ENCODE measurements at regions not wholly inside any gene's neighbourhood (a gene's known extent, or its start where the extent isn't known, plus 50 kb on each side); places are given as distances from the start of the nearest gene placed in this dataset.
"Not testable (repeated sequence)": the region's sequence is repeated elsewhere in the genome, so short reads cannot be mapped to it uniquely, and the experiment has no call there.

DNA sequence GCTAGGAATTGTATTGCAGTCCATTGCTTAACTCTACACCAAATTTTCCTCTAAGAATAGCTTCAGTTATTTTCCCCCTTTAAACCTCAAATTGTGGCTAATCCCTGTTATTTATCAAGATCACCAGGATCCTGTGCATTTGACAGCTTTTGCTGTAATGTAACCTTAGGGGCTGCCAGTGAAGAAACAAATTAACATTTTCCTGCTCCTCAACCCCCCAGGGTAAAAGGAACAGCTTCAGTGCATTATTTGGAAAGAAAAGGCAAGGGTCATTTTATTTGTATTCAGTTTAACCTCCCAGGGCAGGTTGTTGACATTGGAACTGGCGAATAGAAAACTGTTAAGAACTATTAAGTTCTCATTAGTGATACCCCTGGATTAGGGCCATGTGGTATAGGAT is 57.0 kb downstream of the PCDH20 start:
- no peak for DNase-seq (ENCODE audit: low read depth in 2 of 2)

DNA sequence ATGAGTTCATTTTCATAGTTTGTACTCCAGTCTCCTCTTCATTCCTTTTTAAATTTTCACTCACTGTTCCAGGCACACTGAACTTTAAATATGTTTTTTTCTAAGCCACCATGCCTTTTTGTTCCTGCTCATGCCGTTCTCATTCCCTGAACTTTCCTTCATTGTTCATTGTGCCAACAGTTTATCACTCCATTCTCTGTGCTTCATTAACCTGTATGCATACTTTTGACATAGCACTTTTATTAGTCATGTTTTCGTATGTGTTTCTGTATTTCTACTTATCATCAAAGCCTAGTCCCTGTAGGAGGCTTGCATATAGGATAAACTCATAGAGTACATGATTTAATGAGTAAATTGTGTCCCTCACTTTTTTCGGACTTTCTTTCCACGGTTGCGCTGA is 65.3 kb downstream of the PCDH20 start:
- no peak for DNase-seq (ENCODE audit: low read depth in 2 of 2)

DNA sequence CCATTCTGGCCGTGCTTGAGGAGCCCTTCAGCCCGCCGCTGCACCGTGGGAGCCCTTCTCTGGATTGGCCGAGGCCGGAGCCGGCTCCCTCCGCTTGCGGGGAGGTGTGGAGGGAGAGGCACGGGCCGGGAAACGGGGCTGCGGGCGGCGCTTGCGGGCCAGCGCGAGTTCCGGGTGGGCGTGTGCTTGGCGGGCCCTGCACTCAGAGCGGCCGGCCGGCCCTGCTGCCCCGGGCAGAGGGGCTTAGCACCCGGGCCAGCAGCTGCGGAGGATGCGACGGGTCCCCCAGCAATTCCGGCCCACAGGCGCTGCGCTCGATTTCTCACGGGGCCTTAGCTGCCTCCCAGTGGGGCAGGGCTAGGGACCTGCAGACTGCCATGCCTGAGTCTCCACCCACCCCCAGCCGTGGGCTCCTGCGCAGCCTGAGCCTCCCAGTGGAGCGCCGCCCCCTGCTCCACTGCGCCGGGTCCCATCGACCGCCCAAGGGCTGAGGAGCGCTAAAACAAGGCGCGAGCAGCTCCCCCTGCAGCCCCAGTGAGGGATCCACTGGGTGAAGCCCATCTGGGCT is 76.5 kb downstream of the PCDH20 start:
- no peak for DNase-seq (ENCODE audit: low read depth in 2 of 2)

DNA sequence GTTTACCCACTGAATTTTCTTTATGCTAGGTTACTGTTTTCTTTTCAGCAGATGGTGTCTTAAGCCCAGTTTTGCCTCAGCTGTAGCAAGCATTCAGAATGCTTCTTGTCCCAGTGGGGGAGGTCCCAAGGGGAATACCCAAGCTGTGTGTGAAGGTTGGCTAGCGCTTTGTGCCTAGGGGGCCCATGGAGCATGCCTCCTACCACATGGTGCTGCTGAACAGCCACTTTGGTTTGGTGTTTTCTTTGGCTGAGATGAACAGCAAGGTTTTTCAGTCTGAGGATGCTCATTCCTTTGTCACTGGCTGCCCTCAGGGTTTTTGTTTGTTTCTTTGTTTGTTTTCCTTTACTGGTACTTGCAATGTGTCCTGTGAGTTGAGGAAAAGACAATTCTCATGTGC is 99.0 kb downstream of the PCDH20 start:
- DNase-seq (ENCODE audit: low read depth in 2 of 2) = no peak

DNA sequence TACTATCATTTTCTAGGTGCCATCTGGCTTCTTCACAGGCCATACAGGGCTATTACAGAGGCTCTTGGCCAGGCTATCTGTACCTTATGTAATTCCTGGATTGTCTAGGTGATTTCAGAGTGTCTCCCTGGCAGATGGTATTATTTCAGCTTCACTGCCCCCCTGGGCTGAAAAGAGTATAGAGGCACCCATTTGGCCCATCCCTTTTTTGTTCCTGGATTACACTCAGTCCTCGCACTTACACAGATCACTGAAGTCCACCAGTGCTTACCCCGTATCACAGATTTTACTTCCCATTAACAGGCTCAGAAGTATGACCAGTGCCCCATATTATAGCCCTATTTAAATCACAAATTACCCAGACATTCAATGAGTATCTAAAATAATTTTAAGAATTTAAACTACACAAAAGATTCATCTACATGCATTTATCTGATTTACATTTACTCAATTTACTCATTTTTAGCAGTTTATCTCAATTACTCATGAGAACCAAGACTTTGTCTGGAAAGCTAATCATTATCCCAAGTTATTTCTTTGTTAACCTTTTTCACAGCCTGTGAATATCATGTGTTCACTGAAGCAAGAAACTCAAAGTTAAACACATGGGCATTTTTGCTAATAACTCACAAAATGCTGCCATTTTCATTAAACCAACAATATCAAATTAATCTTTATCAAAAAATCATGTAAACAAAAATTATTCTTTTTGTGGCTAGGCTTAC is 121.0 kb downstream of the PCDH20 start:
- DNase-seq (ENCODE audit: low read depth in 2 of 2) = no peak

DNA sequence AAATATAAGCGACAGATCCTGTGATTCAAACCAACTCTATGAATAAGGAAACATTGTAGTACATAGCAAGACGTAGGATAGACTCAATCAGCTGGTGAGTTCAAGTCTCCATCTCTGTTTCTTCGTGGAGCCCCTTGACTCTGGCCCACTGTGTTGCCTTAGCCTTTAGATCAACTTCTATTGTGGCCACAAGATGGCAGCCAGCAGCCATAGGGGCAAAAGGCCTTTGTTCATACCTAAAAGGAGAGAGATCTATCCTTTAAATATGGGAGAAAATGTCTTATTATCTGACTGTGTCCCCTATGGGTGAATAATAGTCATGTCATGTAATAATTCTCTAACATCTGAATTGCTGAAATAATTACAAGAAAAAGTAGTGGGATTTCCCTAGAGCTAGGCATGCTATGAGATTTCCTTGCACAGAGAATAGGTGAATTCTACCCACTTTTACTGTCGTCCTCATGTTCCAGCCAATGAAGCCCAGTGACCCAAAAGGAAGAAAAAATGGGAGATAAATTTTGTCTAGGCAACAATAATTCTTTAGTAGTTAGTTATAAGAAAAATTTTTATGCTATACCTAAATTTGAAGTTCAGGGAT is 129.4 kb downstream of the PCDH20 start:
- DNase-seq (ENCODE audit: low read depth in 2 of 2) = no peak

DNA sequence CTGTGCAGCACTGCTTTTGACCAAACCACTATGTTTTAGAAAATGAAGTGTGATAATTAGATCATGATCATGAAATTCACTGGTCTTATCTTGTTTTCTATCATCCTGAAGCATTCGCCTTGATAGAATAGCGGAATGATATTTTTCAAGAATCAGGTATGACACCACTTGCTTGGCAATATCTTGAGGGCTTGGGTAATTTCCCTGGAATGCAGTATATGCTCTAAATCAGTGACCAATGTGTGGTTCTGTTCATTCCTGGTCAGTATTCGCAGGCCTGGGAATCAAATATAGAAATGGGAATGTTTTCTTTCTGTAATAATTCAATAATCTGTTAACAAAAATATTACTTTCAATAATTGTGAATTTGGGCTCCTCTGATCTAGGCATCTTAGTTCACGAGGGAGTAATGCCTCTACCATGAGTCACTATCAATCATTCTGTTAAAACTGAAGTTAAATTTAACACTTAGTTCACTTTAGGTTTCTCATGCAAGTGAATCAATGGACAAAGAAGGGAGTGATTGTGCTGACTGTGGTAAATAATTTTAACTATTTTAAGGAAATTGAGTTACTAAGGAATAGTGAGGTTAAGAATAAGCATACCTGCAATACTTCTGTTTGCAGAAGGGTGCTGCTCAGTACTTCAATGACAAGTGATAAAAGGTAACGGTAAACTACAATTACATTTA is 137.9 kb downstream of the PCDH20 start:
- no peak for DNase-seq (ENCODE audit: low read depth in 2 of 2)

DNA sequence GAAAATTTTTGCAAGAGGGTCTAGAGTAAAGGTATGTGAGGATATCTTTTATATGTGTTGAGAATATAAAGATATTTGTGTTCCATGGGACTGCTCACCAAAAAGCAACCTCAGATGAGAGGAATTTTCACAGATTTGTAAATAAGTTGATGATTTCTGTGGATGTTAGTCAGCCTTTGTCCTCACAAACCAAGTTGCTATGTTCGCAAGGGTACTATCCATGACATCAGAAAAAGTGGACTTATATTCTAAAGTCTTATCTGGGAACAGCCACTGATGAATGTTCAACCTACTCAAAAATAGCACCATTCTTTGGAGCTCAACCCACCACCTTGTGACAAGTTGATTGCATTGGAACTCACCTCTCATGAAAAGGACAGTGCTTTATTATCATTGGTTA is 138.6 kb downstream of the PCDH20 start:
- no peak for DNase-seq (ENCODE audit: low read depth in 2 of 2)

DNA sequence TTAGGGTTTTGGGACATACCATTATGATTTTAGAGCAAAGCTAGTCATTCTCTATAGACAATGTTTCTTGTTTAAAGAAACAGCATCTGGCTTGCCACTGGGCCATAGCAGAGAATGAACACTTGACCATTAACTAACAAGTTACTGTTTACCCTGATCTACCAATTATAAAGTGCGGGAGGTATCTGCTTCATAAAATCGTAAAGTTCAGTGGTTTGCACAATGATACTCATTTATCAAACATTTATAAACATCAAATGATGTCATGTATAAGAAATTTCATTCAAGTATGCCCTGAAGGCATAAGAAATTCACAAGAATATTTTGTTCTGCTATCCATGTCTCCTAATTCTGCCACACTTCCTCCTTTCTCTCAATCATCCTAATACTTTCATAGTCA is 139.2 kb downstream of the PCDH20 start:
- no peak for DNase-seq (ENCODE audit: low read depth in 2 of 2)

DNA sequence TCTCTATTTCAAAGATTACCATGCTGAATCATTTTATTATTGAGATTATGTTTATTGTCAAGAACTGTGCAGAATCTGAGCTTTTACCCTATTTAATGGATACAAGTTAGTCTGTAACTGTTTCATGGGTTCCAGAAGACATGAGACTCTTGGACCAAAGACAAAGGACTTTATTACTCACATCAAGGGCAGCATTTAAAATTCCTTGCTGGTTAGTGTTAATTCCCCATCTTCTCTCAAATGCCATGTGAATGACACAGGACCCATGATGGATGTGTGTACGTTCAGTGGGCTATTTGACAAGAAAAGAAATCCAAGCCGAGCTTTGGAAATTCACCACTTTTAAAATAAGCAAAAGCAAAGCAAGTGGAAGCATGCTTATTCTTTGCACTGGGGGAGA is 139.9 kb downstream of the PCDH20 start:
- DNase-seq (ENCODE audit: low read depth in 2 of 2) = no peak

DNA sequence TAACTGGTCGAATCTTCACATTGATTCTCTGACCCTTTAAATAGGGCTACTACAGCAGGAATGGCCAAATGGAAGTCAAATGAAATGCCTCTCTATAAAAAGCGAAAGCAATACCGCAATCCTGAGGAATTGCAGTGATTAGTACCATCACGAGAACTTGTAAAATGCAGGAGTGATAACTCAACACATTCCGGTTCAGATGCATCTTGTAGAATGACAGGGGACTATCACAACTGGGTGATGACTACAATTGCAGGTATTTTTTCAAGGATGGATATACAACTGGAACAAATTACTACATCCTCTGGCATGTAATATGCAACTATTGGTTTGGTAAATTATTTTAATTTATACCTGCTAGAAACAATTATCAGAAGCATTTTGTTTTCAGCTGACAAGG is 140.4 kb downstream of the PCDH20 start:
- no peak for DNase-seq (ENCODE audit: low read depth in 2 of 2)

DNA sequence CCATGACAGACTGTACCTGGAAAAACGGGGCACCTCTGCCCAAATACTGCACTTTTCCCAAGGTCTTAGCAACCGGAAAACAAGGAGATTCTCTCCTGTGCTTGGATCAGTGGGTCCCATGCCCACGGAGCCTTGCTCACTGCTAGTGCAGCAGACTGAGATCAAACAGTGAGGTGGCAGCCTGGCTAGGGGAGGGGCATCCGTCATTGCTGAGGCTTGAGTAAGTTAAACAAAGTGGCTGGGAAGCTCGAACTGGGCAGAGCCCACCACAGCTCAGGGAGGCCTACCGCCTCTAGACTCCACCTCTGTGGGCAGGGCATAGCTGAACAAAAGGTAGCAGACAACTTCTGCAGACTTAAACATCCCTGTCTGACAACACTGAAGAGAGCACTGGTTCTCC is 148.8 kb downstream of the PCDH20 start:
- not testable (repeated sequence) for DNase-seq (ENCODE audit: low read depth in 2 of 2)

DNA sequence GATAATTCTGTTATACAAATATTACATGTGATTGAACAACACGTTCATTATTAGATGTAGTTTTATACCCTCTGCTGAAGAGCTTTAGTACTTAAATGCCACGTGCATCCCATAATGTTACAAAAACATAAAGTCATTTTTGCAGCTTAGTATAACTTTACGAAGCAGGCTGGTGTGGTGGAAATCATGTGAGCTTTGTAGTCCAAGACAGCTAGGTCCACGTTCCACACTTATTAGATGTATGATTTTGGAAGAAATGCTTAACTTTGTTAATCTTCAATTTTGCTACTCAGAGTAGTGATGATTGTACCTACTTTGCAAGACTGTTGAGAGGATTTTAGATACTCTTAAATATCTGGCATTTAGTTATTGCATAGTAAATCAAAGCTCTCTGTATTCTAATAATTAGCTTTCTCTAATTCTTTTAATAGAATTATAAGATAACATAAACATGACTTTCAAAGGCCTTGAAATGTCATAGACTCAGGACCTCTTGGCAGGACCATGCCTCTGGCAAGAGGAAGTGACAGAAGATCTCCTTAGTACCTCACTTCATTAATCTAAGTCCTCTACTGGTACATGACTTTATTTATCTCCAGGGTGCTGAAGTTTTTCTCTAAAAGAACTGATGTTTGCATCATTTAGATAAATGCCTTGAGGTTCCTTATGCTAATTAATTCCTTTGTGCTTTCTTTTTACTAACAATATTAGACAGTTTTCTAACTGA is 153.7 kb downstream of the PCDH20 start:
- DNase-seq (ENCODE audit: low read depth in 2 of 2) = no peak

DNA sequence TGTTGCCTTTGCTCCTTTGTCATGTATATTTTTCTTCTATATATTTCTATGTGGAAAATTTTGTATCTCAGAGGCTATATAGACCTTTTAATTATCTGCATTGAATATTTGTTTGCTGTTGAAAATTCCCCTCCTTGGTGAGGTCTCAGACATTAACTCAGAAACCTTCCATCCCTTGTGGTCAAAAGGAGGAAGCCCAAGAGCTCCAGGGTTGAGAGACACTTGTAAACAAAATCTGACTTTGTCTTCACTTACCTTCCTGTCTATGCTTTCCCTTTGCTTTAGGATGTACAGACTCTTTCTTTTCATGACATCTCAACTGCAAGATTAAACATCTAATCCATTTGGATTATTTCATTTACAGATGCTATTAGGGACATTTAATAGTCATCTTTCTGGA is 157.5 kb downstream of the PCDH20 start:
- no peak for DNase-seq (ENCODE audit: low read depth in 2 of 2)

DNA sequence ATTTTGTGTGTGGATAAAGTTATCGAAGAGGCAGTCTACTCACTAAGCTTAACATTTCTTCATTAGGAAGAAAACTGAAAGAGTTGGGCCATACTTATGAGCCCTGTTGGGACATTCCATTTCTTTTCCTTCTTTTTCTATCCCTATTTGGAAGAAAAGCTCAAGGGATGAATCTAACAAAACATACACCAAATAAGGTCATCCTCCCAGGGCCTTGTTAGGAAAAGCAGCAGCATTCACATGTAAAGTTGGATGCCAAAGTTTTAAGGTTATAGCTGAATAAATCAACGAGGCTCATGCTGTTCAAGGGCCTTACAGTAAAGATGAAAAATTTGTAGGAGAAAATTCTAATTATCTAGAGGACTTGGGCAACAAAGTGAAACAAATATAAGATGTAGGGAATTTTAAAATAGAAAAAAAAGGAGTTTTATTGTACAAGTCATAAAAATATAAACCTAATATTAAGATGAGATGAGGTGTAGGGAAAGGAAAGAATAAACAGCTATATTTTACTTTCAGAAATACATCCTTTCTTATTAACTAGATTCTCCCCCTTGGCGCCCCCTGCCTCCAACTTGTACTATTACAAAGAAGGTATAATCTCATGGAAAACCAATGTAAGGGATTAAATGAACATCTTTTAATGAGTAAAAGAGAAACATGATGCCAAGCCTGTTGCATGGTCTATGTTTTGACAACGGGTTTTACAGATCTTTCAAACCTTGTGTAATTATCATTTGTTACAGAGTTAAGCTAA is 160.4 kb downstream of the PCDH20 start:
- no peak for DNase-seq (ENCODE audit: low read depth in 2 of 2)

DNA sequence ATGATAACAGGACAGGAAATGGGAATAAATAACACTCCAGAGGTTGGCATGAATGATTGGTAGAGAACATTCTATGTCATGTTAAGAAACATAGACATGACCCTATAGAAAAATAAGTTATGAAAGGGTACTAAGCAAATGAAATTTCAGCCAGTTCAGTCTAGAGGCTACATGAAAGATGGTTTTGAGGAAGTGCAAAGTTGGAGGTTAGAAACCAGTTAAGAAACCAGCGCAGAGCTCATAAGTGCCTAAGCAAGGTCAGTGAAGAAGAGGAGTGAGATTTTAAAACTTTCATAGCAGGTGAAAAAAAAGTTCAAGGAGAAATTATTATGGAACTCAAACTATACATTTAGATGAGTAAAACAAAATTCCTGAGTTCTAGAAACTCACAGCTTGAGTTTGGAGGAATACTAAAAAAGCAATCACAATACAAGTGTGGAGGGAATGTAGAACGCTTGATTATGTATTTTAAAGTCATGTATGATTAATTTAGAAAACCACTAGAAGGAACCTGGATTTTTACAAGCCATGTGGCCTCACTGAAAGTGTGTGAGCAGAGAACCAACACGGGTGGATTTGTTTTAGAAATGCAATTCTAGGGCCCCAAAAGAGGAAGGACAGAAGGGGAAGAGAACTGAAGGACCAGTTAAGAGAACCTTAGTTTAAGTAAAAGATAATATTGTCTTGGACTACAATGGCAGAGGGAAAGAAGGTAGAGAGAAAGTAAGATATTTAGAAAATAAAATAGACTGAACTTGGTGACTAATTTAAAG is 162.4 kb downstream of the PCDH20 start:
- DNase-seq (ENCODE audit: low read depth in 2 of 2) = no peak

DNA sequence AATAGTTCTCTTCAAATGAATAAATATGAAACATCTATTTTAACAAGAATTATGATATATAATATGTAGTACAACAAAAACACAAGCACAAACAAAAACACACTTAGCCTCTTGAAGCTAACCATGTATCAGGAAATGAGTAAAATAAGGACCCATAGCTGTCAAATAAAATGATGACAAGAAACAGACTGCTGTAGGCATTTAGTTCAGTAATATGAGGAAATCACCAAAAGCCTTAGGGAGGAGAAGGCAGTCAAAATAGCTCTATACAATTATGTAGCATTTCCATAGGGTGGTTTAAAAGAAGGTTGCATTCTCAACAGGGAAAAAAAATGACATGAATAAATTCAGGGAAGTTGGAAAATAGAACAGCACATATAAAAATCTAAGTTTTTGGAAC is 163.4 kb downstream of the PCDH20 start:
- DNase-seq (ENCODE audit: low read depth in 2 of 2) = no peak

DNA sequence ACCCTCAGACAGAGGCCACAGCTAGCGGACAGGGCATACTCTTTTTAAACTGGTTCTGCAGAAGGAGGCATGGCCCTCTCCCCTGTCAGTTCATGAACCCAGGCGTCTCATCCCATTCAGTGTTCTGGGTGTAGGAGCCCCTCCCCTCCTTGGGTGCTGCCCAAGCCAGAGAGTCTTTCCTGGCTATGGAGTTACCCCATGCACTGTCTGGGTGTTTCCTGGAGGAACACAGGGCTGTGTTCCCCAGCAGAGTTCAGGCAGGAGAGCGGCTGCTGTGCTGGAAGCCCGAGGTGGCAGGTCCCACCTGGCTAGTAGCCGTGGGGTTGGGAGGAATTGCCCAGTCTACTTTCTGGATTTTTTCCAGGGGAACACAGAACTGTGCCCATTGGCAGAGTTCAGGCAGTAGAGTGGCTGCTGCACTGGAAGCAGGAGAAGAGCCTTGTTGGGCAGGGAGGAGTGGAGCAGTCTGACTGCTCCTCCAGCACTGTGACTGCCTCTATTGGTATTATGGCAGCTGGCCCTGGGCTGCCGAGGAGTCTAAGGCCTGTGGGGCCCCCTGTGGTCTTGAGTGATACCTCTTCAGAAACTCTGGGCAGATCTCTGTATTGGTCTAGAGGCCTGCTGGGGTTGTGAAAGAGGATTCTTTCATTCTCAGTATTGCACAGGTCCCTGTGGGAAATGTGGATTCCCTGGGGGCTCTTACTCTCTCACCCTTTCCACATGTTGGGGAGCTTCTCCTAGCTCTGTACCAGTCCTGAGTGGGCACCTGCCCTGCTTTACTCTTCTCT is 168.3 kb downstream of the PCDH20 start:
- no peak for DNase-seq (ENCODE audit: low read depth in 2 of 2)

DNA sequence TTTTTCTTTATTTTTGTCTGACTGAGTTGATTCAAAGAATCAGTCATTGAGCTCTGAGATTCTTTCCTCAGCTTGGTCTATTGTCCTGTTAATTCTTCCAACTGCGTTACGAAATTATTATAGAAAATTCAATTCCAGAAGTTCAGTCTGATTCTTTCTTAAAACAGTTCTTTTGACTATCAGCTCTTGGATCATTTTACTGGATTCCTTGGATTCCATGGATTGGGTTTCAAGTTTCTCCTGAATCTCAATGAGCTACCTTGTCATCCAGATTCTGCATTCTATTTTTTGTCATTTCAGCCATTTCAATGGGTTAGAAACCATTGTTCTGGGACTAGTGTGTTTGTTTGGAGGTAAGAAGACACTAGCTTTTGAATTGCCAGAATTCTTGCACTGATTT is 169.3 kb downstream of the PCDH20 start:
- no peak for DNase-seq (ENCODE audit: low read depth in 2 of 2)

DNA sequence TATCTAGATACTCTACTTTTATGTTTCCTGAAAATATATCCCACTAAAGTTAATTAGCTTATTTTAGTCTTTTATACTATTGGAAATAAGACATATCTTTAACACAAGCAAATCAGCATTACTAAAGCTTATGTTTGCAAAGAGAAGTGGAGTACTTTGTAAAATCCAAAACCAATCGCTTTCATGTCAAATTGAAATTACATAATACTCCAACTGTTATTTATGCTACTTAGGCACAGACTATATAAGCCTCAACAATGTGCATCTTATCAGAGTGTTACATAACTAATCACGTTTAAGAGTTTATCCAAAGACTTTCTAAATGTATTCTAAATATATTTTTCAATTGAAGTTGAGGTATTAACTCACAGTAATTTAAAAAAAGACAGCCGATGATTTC is 200.0 kb downstream of the PCDH20 start:
- DNase-seq (ENCODE audit: low read depth in 2 of 2) = no peak

Data from stimulated activated CD4-positive, alpha-beta T cell treated with anti-CD3 and anti-CD28 coated beads, Interleukin-4, amount 100 ng/mL, for 48 hours (primary cell).